Fibroblast of skin of scalp (primary cell): ENCODE measurements at regions not wholly inside any gene's neighbourhood (a gene's known extent, or its start where the extent isn't known, plus 50 kb on each side); places are given as distances from the start of the nearest gene placed in this dataset.

Experiments
- DNase-seq: peaks from one replicate; pipeline ENCODE4 v3.0.0-alpha.2; 2013

DNA sequence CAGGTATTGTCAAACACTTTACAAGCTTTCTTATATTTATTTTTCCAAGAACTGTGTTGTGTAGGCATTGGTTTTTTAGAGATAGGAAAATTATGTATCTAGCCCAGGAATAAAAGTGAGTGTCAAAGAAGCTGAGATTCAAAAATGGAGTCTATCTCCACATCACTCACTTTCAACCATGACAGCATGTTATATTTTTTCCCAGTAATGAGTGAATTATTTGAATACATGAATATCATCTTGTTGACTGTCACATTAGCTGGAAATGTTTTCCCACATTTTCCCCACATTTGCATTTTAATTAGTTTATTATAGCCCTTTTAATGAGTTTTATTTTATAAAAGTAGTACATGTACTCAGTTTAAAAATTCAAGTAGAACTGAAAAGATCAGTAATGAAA lies 693.7 kb downstream of the PCDH18 start:
- no peak for DNase-seq

DNA sequence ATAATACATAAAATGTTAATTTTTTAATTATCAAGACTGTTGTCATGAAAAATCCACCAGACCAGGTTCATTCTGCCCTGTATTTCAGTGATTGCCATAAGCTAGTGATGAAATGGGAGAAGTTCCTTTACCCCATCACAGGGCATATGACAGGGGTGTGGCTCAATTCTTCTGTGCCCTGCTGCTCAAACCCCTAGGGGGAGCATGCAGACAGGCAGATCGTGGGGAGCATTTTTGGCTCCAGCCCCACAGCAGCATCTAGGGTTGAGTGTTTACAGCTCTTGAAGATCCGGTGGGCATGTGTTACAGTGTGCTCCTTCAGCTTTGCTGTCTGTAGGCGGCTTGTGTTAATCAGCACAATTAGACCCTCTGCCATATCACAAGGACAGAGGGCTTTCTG lies 700.7 kb downstream of the PCDH18 start:
- no peak for DNase-seq

DNA sequence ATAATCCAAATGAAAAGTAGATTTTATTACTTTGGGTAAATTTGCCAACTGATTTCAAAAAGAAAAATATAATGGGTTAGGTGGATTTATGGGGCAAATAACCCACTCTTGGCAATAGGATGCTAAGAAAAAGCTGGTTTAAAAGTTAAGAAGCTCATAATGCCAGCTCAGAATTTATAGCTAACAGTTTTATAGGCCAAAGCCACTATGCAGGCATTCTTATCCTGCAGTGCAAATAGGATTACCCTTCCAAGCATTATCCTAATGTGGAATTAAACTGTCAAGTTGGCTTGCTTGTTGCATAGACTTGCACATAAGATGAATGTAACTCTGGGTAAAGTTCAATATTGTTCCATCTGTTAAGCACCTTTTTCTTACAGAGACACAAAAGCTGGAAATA lies 703.0 kb downstream of the PCDH18 start:
- no peak for DNase-seq

DNA sequence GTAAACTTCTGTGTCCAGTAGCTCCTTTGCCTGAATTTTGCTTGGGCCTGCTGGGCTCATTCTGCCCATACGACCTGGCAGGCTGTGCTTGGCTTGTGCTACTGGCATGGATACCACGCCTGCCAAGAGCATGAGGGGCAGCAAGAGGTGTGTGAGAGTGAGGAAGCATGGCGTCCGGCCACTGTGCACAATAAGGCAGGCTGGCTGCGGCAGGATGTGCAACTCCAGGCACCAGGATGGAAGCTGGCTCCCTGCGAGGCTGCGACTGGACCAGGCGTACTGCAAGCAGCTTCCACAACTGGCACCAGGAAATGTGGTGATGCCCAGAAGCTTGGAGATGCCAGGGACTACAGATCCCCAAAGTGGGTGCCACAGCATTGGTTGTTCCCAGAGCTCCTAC lies 709.3 kb downstream of the PCDH18 start:
- no peak for DNase-seq

DNA sequence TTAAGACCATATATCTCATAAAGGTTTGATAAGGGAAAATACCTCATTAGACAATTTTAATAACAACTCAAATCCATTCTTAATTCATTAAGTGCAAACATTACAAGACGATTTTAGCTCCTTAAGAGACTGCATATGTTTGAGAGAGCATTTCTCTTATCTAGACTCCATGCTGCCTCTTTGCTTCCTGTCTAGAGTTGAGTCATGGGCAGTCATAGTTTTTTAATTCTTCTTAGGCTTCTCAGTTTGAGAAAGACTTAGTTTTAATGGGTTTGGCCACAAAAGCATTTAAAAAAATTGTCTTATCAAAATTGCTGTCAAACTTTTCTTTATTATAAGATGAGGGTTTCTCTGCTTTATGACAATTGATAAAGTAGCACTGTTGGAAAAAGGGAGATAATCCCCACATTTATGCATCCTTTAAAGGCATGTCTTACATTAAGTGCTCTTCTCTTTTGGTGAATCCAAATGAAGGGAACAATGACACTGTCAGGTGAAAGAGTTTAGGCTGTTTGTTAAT lies 713.4 kb downstream of the PCDH18 start:
- no peak for DNase-seq

DNA sequence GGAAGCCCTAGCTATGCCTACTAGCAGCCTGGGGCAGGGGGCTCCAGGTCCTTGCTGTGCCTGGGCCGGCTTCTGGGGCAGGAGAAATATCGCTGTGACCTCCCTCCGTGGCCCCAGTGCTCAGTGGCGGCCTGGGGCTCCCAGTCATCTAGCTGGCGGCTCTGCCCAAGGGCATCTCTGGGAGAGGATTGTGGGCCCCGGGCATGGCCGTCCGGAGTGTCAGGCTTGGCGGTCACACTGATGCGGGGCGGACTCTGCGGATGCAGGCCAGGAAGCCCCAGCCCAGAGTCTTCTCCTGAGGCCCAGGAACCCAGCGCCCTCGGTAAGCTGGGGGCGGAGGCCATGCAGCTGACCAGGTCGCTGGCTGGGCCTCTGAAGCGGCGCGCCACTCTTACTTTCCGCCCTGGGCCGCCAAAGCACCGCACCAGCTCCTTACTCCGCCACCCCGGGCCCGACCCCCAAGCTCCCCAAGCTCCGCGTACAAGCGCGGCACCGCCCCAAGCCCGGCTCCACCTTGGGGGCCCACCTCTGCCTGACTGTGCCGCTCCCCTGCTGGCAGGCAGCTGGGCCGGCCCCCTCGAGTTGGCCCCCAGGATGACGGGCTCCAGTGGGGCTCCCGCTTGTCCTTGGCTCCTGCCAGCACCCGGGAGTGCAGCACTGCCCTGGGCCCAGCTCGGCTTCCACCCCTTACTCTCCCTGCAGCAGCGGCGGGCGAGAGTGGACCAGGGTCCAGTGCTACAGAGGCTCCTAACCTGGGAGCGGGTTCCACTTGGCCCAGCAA lies 720.0 kb downstream of the PCDH18 start:
- no peak for DNase-seq

DNA sequence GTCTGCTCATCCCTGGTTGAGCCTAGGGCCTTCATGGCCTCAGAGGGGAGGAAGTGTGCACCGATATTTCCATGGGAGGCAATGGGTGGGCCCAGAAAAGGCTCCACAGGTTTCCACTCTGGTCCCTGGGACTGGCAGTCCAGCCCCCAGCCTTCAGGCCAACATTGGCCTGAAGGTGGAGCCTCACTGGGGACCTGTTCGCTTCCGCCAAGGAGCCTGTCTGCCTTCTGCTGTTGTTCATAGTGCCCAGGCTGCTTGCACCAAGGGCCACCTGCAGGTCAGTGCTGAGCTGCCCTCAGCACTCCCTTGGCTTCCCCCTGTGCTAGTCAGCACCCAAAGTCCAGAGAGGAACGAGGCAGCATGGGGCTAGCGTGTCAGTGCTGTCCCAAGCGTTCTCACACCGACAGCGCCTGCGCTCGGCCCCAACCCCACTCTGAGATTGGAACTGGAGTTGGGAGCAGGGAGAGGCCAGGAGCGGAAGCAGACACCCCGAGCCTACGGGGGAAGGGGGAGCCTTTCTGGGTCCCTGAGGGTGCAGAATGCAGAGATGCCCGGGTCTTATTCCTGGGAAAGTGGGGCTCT lies 720.7 kb downstream of the PCDH18 start:
- DNase-seq = no peak

DNA sequence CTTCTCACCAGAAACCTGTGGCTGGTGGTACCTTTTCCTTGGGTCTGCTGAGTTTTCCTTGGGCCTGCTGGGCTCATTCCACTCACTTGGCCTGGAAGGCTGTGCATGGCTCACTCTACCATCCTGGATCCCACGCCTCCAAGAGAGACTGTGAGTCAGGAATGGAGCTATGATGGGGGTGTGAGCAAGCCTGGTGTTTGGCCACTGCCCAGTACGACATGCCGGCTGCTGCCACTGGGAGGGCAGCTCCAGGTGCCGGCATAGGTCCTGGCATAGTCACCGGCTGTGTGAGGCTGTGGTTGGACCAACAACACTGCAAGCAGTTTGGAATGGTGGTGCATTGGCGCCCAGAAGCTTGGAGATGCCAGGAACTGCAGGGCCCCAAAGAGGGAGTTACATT lies 721.7 kb downstream of the PCDH18 start:
- DNase-seq = no peak

DNA sequence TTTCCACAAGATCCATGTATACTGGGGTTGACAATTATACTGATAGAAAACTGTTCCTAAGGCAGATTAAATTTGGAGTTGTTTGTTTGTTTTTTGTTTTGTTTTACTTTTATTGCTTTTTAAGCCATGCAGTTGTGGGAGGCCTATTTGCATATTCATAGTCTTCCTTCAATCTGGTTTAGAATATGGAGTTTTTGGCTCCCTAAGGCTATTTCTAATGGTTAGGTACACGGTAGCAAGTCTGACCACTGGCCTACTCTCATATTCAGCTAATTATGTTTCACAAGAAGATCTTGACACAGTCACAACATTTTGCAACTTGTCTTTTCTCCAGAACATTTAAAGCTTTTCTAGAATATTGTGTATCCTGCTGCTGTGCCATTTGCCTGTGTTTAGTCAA lies 725.5 kb downstream of the PCDH18 start:
- no peak for DNase-seq

DNA sequence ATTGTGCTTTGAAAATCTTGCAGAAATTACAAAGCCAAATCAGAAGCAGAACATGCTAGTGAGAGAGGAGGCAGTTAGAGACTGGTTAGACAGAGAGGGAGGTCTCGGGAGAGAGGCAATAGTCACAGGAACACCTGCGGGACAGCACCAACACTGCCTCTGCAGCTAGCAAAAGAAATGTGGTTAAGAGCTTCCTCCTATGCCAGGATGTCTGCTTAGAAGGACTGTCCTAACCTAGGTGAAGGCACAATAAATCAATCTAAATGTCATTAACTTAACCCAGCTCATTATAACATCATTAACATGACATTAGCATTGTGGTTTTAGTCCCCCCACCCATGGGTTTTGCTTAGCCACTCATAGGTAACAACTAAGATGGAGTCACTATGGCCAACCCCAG lies 726.7 kb downstream of the PCDH18 start:
- DNase-seq = no peak

DNA sequence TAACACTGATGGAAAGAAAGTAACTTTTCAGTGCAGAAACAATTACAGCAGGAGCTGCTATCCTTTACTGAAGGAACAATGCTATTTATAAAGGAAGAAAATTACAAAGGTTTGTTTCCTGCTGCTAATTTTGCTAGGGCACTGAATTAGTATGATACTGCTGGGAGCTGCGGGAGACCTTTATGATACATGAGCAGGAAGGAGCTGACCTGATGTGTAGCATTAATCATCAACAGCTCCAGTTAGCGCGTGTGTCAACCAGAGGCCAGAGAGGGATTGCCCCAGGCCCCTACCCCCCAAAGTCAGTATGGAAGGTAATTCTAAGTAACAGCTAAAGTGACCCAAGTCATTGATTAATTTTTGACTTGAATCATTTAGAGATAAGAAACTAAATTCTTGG lies 728.9 kb downstream of the PCDH18 start:
- DNase-seq = no peak

DNA sequence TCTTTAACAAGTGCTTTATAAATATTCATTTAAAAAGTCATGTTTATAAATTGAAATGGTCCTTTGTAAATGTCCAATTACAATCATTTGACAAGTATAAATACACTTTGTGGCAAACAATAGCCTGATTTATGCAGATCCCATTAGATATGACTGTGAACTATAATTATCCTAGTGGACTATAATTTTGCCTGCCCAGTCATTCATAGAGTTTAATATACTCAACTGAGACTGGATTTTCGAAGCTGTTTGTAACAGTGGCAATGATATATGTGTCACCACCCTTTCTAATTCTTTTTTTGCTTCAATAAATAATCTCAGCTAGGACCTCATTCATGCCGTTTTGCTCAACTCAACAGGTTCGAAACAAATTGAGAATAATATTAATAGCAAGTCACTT lies 732.0 kb downstream of the PCDH18 start:
- DNase-seq = no peak

DNA sequence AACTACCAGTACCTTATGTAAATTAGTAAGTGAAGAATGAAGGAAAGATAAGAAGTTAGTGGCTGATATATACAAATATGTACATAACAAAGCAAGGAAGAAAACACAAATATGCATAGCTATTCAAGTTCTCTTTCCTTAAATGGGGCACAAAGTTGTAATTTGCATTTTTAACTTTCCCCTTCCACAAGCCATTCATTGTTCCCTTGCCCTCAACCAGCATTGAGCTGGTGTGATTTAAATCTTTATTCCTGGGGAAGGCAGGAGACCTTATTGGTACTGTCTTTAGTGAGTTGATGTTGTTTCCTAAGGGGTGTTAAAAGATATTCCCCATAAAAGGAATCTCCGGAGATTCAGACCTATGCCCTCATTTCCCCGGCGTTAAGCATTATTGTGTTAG lies 735.3 kb downstream of the PCDH18 start:
- no peak for DNase-seq

DNA sequence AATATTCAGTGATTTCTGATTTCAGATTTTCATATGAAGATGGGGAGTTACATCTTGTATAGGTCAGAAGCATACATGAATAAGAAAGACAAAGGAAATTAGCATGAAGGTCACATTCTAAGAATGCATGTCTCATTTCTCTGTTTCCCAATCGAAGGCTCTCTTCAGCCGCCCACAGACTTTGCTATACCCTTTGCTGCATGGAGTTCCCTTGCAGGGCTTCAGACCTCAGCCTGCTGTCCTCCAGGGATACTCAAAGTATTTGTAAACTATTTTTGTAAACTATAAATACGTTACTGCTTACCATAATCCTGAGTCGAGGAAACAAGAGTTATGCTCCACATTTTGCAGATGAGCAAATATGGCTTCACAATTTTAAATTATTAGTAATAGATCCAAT lies 738.4 kb downstream of the PCDH18 start:
- no peak for DNase-seq

DNA sequence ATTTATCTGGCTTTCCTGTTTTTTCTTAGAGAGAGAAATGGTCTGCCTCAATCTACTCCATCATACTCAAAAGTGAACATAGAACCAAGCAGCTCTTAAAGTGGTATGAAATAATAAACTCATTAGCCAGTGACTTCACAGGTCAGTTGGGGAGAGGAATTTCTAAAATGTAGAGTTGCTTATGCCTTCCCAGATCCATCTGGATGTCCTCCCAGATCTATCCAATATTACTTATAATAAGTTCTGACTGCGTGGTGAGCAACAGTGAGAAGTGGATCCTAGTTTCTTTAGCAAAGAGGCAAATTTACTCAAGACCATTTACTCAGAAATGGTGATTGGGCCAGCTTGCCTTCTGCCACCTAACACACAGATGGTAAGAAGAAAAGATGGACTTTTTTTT lies 748.0 kb downstream of the PCDH18 start:
- no peak for DNase-seq

DNA sequence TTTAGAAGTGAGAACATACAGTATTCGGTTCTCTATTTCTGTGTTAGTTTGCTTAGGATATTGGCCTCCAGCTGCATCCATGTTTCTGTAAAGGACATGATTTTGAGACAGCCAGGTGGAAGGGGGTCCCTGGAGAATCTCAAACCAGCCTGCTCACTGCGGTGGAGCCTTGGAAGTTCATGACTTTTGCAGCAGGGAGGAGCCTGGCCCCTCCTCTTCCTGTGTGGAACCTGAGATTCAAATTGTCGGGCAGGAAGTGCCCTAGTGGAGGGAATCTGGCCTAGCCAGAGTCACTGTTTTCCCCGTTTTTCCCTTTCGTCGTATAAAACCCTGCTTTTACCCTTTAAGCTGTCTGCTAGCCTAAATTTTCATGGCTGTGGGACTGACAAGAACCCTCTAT lies 762.6 kb downstream of the PCDH18 start:
- no peak for DNase-seq

DNA sequence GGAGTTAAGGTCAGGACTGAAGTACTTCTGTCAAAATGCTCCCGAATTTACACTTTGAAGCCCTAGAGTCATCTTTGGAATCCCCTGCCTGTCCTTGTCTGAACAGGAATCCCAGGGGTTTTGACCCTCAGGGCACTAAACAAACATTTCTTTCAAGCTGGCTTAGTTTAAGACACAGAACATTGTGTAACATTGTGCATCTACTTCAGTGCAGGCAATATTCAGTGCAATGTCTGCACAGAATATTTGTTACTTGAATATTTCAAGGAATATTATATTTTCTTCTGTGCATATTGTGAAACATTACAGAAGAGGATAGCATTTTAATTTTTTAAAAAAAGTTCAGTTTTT lies 763.4 kb downstream of the PCDH18 start:
- DNase-seq = no peak

DNA sequence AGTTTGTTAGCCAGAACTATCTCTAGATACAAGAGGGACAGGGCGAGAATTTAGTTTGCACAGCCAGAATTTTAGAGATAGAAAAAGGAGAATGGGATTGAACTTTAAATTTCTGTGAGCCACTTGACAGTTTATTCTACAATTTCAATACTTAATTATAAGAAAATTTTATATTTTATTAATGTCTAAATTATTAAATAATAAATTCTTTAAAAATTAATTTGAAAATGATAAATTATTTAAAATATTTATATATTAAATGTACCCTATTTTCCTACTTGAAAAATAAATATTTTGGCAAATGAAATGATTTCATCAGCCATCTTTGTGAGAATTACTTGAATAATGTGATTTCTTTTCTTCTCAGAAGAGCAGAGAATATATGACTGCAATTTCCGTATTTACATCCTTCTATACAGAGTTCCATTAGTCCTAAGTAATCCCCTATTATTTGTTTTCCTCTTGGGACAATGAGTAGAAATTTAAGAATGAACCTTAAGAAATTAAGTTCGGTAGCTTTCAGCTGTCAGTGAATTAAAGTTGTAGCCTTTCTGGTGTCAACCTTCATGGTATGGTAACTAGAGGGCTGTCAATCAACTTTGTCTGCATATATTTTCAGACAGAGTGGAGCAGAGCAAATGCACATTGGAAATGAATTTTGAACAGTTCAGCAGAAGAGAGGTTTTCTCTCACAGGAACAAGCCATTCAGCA lies 763.9 kb downstream of the PCDH18 start:
- no peak for DNase-seq

DNA sequence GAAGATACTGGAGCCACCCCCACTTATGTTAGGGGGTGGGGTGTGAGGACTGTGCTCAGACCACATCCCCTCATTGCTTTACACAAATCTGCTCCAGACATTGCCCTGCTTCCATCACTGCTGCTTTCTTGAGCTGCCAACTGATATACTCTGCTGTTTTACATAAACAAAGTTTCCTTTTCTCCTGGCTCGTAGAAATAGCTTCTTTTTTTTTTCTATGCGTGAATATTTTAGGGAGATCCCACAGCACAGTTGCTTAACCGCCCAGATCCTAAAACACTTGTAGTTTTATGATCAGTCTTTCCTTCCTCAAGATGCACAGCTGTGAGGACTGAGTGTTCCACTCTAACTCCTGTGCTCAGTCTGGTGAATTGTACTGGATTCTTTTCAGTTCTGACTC lies 768.4 kb downstream of the PCDH18 start:
- DNase-seq = no peak

DNA sequence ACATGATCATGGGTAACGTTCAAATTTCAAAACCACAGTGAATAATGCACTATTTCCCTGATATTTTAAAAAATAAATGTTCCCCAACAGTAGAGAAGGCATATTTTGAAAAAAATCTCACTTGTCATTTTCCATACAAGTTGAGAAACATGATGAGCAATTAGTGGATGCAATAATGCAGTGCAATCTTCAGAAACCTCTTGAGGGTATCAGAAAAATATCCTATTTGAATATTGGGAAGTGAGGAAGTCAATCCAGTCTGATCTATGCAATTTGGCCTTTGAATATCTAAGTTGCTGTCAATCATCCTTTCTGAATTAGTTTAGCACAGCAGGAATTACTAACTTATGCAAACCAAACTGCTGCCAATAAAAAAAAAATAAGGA lies 776.8 kb downstream of the PCDH18 start:
- DNase-seq = no peak

DNA sequence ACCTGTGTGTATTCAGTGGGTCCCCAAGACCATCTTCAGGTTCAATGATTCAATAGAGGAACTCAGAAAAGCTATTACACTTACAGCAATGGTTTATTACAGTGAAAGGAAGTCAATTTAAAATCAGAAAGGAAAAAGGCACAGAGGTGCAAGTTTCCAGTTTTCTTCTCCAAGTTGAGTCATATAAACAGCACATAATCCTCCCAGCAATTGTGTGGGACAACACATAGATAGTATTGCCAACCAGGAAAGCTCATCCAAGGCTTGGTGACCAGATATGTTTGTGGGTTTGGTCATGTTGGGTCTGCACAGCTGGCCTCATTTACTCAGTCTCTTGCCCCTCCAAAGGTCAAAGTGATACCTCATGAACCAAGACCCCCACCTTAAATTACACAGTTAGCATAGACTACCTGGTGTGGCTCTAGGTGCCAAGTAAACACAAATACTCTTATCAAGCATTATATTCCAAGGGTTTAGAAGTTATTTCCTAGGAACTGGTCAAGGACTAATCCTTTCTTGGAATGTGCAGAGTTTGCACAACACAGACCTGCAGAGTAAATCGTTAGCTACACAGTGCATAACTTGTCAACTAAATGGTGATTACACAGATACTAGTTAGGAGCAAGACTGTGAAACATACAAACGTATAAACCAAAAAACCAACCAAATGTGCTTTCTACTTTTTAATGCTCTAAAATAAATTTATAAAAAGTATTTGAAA lies 777.3 kb downstream of the PCDH18 start:
- DNase-seq = no peak

DNA sequence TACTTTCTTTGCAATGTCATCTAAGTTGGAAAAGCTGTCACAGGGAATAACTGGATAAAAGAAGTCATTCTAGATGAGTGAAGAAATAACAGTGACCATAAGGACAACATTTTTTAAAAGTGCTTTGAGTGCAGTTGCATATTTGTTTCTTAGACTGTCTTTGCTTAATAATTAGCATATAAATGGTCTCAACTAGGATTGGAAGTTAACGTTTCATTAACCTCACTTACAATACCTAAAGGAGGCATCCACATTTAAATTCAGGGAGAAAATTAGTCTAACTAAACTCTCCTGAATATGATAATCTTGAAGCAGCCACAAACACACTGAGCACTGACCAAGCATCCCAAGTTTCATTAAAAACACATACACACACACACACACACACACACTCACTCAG lies 780.7 kb downstream of the PCDH18 start:
- no peak for DNase-seq

DNA sequence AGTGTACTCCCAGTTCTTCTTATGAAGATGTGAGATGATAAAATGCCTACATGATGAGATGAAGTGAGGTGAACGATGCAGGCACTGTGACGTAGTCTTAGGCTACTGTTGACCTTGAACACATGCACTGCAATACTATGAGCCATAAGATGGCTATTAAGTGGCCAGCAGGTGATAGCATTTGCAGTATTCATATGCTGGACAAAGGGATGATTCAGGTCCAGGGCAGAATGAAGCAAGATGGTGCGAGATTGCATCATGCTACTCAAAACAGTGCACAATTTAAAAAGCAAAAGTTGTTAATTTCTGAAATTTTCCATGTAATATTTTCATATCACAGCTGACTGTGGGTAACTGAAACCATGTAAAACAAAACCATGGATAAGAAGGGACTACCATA lies 781.4 kb downstream of the PCDH18 start:
- DNase-seq = peak; percentile 6
